Renal cortex interstitium (tissue), 11 donors: ENCODE measurements at regions not wholly inside any gene's neighbourhood (a gene's known extent, or its start where the extent isn't known, plus 50 kb on each side); places are given as distances from the start of the nearest gene placed in this dataset.
"Not testable (repeated sequence)": the region's sequence is repeated elsewhere in the genome, so short reads cannot be mapped to it uniquely, and the experiment has no call there.

Experiments used
- DNase-seq, 11 donors: peaks; one replicate each; pipeline ENCODE4 v3.0.0-alpha.2; 2013; ENCODE audit warnings: low read depth in 9 of 11, low spot score in 4 of 11; ENCODE audit errors: extremely low read depth in 1 of 11

GRCh38 chrX:123788193-123788592 lies 55.3 kb upstream of the THOC2 start:
- not testable (repeated sequence) for DNase-seq

DNA sequence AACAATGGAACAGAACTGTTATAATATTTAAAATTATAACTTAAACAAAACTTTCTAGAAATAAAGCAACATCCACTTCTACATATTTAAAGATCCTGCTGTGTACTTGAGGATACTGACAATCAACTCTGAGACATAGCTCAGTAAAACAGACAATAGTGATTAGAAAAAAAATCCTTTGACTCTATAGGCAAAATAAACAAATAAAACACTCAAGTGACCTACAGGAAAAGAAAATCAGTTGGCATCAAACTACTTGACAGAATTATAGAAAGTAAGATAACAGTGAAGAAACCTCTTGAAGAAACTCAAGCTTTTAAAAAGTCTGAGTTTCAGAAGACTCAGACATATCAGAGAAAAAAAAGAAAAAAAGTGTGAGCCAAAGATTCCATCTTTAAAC lies 55.9 kb upstream of the THOC2 start:
- no peak for DNase-seq

- no peak for DNase-seq
Observed at GRCh38 chrX:123797543-123798447, 62.1 kb upstream of the XIAP start.

- DNase-seq, result not testable (repeated sequence)
Observed at GRCh38 chrX:123798706-123799430, 61.0 kb upstream of the XIAP start.

DNA sequence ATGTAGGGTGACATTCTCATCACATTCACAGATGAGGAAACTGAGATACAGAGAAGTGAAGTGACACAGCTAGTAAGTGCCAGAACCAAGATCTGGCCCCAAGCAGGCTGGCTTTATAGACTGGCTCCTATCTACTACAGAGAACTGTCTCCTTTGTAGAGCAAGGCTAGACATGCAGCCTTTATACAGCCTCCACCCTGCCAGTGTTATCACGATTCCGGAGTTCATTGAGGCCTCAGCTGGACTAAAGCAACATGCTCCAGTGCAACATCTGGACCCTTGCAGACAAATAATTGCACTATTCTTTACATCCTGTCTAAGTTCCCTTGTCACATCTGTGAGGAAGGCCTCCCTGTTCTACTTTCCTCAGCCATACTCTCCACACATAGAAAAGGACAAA lies 58.0 kb upstream of the XIAP start:
- no peak for DNase-seq

GRCh38 chrX:123803331-123803983 lies 56.4 kb upstream of the XIAP start:
- peak in 1 of 11 donors; percentile 14 for DNase-seq

DNA sequence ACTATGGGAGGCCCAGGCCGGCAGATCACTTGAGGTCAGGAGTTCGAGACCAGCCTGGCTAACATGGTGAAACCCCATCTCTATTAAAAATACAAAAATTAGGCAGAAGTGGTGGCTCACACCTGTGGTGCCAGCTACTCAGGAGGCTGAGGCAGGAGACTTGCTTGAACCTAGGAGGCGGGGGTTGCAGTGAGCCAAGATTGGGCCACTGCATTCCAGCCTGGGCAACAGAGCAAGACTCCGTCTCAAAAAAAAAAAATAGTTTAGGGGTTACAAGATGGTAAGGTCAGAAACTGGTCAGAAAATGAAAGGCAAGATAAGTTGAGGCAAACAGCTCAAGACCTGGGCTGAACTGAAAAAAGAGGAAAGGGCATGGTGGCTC lies 55.9 kb upstream of the XIAP start:
- not testable (repeated sequence) for DNase-seq

DNA sequence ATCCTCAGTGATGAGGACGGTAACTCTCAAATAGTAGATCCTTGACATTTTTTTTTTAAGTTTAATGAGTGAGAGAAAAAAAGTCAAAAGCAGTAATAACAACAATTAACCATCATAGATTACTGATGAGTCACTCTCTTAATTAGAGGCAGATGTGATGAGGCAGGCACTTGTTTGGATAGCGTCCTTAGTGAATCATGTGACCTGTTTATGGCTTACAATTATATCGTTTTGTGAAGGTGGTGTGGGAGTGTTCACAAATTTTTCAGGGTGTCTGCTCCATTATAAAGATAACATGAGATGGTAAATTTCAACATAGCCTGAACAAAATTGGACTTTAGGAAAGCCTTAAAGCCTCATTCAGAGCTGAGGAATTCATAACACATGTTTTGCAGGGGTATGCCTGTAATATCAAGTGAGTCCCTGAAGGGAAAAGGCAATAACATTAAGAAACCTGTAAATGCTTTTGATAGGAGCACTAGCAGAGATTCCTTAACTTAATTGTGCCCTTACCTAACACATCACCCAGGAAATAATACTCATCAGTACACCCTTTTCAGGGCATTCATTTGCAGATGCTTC lies 51.9 kb upstream of the XIAP start:
- no peak for DNase-seq

- DNase-seq, result no peak
Observed at GRCh38 chrX:123809854-123810375, 49.9 kb upstream of the XIAP start.
